Parathyroid adenoma (tissue), 2 donors: ENCODE measurements at regions not wholly inside any gene's neighbourhood (a gene's known extent, or its start where the extent isn't known, plus 50 kb on each side); places are given as distances from the start of the nearest gene placed in this dataset.

ENCODE experiments used
- H2AFZ ChIP-seq: fragments of 300-600 bp; sonication (generic); one replicate; pipeline ENCODE4 v1.7.0; 2017; ENCODE audit warnings: antibody characterized with exemption, mild to moderate bottlenecking
- H3K27ac ChIP-seq: fragments of 300-600 bp; sonication (generic); one replicate; pipeline ENCODE4 v1.7.0; 2017
- H3K27me3 ChIP-seq: fragments of 300-600 bp; sonication (generic); one replicate; pipeline ENCODE4 v1.7.0; 2017; ENCODE audit warnings: low read length; ENCODE audit not compliant: control insufficient read depth, insufficient read depth
- H3K36me3 ChIP-seq: fragments of 300-600 bp; sonication (generic); one replicate; pipeline ENCODE4 v1.7.0; 2017; ENCODE audit warnings: low read length; ENCODE audit not compliant: control insufficient read depth, insufficient read depth
- H3K4me1 ChIP-seq: fragments of 300-600 bp; sonication (generic); one replicate; pipeline ENCODE4 v1.7.0; 2017; ENCODE audit warnings: control low read depth
- H3K4me2 ChIP-seq: fragments of 300-600 bp; sonication (generic); one replicate; pipeline ENCODE4 v1.7.0; 2017; ENCODE audit warnings: low read length
- H3K4me3 ChIP-seq: fragments of 300-600 bp; sonication (generic); one replicate; pipeline ENCODE4 v1.7.0; 2017; ENCODE audit warnings: low read depth, low read length
- H3K79me2 ChIP-seq: fragments of 300-600 bp; sonication (generic); one replicate; pipeline ENCODE4 v1.7.0; 2017; ENCODE audit warnings: control low read depth
- H3K9ac ChIP-seq: fragments of 300-600 bp; sonication (generic); one replicate; pipeline ENCODE4 v1.7.0; 2017; ENCODE audit warnings: mild to moderate bottlenecking
- H3K9me3 ChIP-seq: fragments of 300-600 bp; sonication (generic); one replicate; pipeline ENCODE4 v1.7.0; 2017; ENCODE audit warnings: low read length; ENCODE audit not compliant: control insufficient read depth
- TF ChIP-seq, protein P1 (sequence below): fragments of 300-600 bp; sonication (generic); IDR thresholded peaks from one replicate; pipeline ENCODE4 v1.7.0; 2017; ENCODE audit warnings: antibody characterized with exemption, mild to moderate bottlenecking
- donor health status: primary hyperparathyroidism.

DNA sequence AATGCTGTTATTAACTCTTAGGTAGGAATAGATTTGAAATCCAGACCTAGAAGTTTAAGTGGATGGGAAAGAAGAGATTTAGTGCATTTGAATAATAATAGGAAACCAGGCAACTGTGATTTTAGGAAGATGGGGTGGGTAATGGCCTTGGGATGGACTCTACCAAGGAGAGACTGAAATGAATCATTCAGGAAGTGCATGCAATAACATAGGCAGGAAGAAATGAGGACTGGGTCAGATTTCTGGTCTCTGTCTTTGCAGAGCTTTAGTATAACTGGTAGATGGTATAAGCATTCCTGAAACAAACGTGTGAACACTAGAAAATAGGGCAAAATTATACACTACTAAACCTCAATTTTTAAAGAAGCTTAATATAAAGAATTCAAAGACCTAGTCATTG, 274.4 kb upstream of the CLINT1 start:
- TF ChIP-seq, protein P1, sequence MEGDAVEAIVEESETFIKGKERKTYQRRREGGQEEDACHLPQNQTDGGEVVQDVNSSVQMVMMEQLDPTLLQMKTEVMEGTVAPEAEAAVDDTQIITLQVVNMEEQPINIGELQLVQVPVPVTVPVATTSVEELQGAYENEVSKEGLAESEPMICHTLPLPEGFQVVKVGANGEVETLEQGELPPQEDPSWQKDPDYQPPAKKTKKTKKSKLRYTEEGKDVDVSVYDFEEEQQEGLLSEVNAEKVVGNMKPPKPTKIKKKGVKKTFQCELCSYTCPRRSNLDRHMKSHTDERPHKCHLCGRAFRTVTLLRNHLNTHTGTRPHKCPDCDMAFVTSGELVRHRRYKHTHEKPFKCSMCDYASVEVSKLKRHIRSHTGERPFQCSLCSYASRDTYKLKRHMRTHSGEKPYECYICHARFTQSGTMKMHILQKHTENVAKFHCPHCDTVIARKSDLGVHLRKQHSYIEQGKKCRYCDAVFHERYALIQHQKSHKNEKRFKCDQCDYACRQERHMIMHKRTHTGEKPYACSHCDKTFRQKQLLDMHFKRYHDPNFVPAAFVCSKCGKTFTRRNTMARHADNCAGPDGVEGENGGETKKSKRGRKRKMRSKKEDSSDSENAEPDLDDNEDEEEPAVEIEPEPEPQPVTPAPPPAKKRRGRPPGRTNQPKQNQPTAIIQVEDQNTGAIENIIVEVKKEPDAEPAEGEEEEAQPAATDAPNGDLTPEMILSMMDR = no peak
- H2AFZ ChIP-seq = no peak overlapping the region
- no peak overlapping the region for H3K27ac ChIP-seq
- H3K9me3 ChIP-seq = no peaks in the 10 kb centered on the region
- H3K4me2 ChIP-seq = no peak overlapping the region
- no peaks in the 10 kb centered on the region for H3K36me3 ChIP-seq
- H3K4me1 ChIP-seq = no peaks in the 10 kb centered on the region
- no peak overlapping the region for H3K9ac ChIP-seq
- H3K4me3 ChIP-seq = no peak overlapping the region
- no peaks in the 10 kb centered on the region for H3K27me3 ChIP-seq
- no peaks in the 10 kb centered on the region for H3K79me2 ChIP-seq

DNA sequence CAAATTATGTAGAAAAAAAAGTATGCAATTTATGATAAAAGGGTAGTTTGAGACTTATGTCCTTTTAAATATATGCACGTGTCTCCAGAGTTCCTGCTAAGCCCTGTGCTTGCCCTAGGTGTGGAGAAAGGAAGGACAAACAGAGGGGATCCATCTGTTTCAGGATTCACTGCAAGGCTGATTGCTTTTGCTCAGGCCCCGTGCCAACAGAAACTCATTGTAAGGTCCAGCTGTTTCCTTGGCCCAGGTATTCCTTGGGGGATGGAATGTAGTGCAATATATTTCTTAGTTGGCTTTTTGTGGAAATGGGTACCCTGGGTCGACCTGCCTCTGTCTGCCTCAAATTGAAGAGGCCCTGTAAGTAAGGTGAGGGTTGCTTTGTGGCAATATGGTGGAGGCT, 268.6 kb upstream of the CLINT1 start:
- Histone ChIP-seq H2AFZ (no peak overlapping the region), H3K4me1 (no peaks in the 10 kb centered on the region), H3K4me3 (no peak overlapping the region), H3K4me2 (no peak overlapping the region), H3K9ac (no peak overlapping the region), H3K27ac (no peak overlapping the region), H3K27me3 (no peaks in the 10 kb centered on the region), H3K79me2 (no peaks in the 10 kb centered on the region), H3K9me3 (no peaks in the 10 kb centered on the region), H3K36me3 (no peaks in the 10 kb centered on the region)
- TF ChIP-seq, protein P1 = no peak

DNA sequence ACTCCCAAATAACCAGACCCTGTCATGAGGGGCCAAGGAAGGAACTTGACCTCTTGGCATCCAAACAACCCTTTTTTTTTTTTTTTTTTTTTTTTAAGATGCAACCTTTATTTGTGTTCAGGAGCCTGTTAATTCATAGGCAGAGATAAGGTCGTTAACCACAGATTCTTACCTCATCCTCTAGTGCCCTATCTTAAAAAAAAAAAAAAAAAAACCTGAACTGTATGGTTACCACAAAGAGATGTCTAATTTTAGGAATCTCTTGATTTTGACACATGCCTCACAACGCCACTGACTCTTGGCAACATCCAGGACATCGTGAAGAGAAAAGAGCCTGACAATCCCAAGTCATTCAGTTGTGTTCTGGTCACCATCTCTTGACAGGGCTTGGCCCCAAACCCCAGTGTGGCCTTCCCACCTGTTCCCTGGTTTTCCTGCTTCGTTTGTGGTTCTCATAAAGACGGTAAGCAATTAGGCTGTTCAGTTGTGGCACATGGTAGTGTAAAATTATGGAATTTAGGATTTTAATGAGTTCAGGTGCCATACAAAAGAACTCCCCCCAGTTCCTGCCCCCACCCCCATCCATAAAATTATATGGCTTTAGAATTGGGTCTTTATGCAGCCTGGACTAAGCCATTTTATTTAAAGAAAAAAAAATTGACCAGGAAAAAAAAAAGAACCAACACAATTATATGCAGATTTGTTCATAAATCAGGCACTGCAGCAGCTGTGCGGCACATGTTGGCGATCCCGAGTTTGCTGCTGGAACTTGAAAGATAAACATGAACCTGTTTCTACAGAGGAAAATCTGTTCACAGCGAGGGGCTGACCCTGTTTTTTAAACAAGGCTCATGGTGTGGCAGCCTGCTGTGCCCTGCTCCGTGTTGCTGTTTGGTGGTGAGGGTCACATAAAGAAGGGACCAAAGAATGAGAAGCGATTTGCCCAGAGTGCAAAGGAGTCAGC, 267.8 kb upstream of the CLINT1 start:
- Histone ChIP-seq H3K36me3 (no peaks in the 10 kb centered on the region), H3K27ac (no peak overlapping the region), H3K4me1 (no peaks in the 10 kb centered on the region), H3K9me3 (no peaks in the 10 kb centered on the region), H3K9ac (no peak overlapping the region), H3K27me3 (no peaks in the 10 kb centered on the region), H2AFZ (no peak overlapping the region), H3K4me2 (no peak overlapping the region), H3K79me2 (no peaks in the 10 kb centered on the region), H3K4me3 (no peak overlapping the region)
- TF ChIP-seq, protein P1 = no peak

DNA sequence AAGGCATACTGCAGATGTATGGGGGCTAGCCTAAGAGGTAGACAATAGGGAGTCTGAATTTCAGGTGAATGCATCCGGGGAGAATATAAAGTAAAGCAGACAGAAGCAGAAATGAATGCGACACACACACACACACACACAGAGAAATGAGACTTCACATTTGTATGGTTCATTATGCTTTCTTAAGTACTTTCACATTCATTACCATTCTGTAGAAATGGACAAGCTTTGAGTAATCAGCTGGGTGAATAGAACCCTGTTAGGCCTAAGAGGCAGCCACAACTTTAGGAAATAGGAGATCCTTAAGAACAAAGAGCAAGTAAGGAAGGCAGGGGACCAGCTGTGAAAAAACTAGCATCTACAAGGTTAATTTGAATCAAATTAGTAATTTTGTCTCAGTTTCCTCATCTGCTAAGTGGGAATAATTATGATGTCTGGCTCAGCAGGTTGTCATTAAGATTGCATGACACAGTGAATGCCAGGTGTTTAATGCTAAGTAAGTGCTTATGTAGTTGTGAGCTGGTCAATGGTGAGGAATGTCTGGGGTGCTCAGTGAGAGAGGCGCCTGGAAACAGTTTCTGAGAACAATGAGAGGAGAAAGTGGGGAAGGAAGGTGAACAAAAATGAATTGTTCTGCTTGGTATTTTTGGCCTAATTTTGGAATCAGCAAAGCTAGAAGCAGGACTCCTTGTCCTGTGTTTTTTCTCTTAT, 265.8 kb upstream of the CLINT1 start:
- TF ChIP-seq, protein P1 = no peak
- Histone ChIP-seq H3K27ac (no peak overlapping the region), H3K36me3 (no peaks in the 10 kb centered on the region), H3K4me3 (no peak overlapping the region), H3K9ac (no peak overlapping the region), H3K9me3 (no peaks in the 10 kb centered on the region), H3K79me2 (no peaks in the 10 kb centered on the region), H3K4me1 (no peaks in the 10 kb centered on the region), H3K4me2 (no peak overlapping the region), H3K27me3 (no peaks in the 10 kb centered on the region), H2AFZ (no peak overlapping the region)
